Breast epithelium (tissue), 4 donors: ENCODE measurements at regions not wholly inside any gene's neighbourhood (a gene's known extent, or its start where the extent isn't known, plus 50 kb on each side); places are given as distances from the start of the nearest gene placed in this dataset.

Experiments
- DNase-seq, 2 donors: peaks; one replicate each; pipeline ENCODE4 v3.0.0-alpha.2; 2019; ENCODE audit warnings: low spot score in 2 of 2
- H3K27ac ChIP-seq, 2 donors: fragments of 200-600 bp; sonication (generic) in 1 of 2; one replicate each; pipeline ENCODE4 v1.5.1; 2016 to 2019; ENCODE audit warnings: mild to moderate bottlenecking in 1 of 2
- H3K27me3 ChIP-seq, 2 donors: fragments of 200-600 bp; sonication (generic) in 1 of 2; one replicate each; pipeline versions ENCODE4 v1.5.1 to v1.6.0; 2017 to 2019; ENCODE audit warnings: control low read depth in 1 of 2, mild to moderate bottlenecking in 1 of 2
- H3K36me3 ChIP-seq: fragments of 200-600 bp; one replicate; pipeline ENCODE4 v1.5.1; 2019
- H3K4me1 ChIP-seq, 2 donors: fragments of 200-600 bp; sonication (generic); one replicate each; pipeline ENCODE4 v1.5.1; 2016 to 2019; ENCODE audit warnings: control low read depth in 1 of 2
- H3K4me3 ChIP-seq, 3 donors: fragments of 200-600 bp; sonication (generic); 1 replicate in 2 of 3; 2 replicates in 1 of 3; pipeline ENCODE4 v1.5.1; 2016 to 2019; ENCODE audit warnings: mild to moderate bottlenecking in 3 of 3, moderate library complexity in 2 of 3
- H3K9me3 ChIP-seq, 2 donors: fragments of 200-600 bp; sonication (generic) in 1 of 2; one replicate each; pipeline ENCODE4 v1.5.1; 2016 to 2019; ENCODE audit warnings: control low read depth in 1 of 2
- POLR2A ChIP-seq: fragments of 450-650 bp; IDR thresholded peaks from one replicate; pipeline ENCODE4 v1.6.1; 2016; ENCODE audit warnings: antibody characterized with exemption, mild to moderate bottlenecking, moderate library complexity
- POLR2AphosphoS5 ChIP-seq, 3 donors: sonication (generic); formaldehyde crosslinking; IDR thresholded peaks; one replicate each; pipeline ENCODE4 v1.6.1; 2017; ENCODE audit warnings: antibody characterized with exemption in 3 of 3
- intact Hi-C: fragments of 100-400 bp; cut with DNase I; formaldehyde crosslinking; loops from one replicate; pipeline ENCODE4 v1.15.1; 2023; ENCODE audit warnings: low total_unique reads
- TF ChIP-seq, protein P1 (sequence below), 3 donors: fragments of 450-650 bp; IDR thresholded peaks; one replicate each; pipeline ENCODE4 v1.5.1; 2016 to 2017; ENCODE audit warnings: antibody characterized with exemption in 3 of 3, mild to moderate bottlenecking in 3 of 3, moderate library complexity in 3 of 3

DNA sequence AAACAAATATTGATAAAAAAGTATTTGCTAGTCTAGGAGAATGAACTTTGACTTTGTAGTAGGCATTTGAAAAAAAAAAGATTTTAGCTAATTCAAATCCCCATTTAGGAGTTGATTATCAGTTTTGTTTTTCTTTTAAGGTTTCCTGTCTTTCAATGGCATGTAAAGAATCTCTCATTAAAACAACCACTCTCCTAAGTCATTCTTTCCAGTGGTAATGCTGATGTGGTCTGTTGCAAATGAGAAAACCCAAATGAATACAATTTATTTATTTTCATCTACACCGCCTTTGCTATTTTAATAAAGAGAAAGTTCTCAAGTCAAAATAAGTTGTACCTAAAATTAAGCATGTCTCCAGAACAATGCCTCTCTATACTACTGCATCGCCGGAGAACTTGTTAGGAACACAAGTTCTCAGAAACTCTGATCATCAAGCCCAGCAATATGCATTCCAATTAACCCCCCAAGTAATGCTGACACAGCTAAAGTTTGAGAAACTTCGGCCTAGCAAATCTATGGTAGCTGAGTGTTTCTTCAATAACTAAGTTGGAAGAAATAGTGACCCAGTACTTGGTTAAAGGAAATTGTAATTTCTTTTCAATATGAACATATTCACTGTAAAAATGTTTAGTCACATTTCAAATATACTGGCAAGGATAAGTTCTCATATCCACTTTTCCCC, 255.1 kb downstream of the PTPRC start:
- Histone ChIP-seq H3K4me1 (no peaks in the 10 kb centered on the region), H3K4me3 (no peak overlapping the region), H3K27ac (no peak overlapping the region), H3K36me3 (no peaks in the 10 kb centered on the region), H3K27me3 (no peaks in the 10 kb centered on the region), H3K9me3 (no peaks in the 10 kb centered on the region)
- TF ChIP-seq, protein P1, sequence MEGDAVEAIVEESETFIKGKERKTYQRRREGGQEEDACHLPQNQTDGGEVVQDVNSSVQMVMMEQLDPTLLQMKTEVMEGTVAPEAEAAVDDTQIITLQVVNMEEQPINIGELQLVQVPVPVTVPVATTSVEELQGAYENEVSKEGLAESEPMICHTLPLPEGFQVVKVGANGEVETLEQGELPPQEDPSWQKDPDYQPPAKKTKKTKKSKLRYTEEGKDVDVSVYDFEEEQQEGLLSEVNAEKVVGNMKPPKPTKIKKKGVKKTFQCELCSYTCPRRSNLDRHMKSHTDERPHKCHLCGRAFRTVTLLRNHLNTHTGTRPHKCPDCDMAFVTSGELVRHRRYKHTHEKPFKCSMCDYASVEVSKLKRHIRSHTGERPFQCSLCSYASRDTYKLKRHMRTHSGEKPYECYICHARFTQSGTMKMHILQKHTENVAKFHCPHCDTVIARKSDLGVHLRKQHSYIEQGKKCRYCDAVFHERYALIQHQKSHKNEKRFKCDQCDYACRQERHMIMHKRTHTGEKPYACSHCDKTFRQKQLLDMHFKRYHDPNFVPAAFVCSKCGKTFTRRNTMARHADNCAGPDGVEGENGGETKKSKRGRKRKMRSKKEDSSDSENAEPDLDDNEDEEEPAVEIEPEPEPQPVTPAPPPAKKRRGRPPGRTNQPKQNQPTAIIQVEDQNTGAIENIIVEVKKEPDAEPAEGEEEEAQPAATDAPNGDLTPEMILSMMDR (IDR thresholded peaks at IDR 0.05): no peak
- TF ChIP-seq POLR2A (no peak), POLR2AphosphoS5 (IDR thresholded peaks at IDR 0.05) (no peak)
- intact Hi-C loops: no loop called here
- DNase-seq: no peak

DNA sequence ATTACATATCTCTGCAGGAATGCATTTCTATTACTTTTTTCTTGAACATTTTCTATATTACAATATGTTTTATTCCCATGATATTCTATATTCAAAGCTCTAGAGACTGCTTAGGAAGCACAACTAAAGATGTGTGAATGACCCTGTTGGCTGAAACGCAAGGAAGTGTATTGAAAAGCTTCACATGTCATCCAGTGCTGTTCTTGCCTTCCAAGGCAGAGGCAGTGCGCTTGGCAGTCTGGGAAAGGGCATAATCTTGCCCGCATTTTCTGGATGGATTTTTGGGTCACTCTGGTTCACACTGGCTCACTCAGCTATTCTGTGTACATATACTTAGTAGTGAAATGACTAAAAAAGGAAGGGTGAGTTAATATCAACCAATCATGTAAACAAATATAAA, 262.4 kb downstream of the PTPRC start:
- no peak overlapping the region for H3K4me3 ChIP-seq
- no peak for DNase-seq
- no peaks in the 10 kb centered on the region for H3K36me3 ChIP-seq
- no peaks in the 10 kb centered on the region for H3K9me3 ChIP-seq
- H3K27ac ChIP-seq: no peak overlapping the region
- no peaks in the 10 kb centered on the region for H3K4me1 ChIP-seq
- TF ChIP-seq, protein P1 (IDR thresholded peaks at IDR 0.05): no peak
- TF ChIP-seq POLR2A: no peak
- no peak for TF ChIP-seq POLR2AphosphoS5 (IDR thresholded peaks at IDR 0.05)
- no peaks in the 10 kb centered on the region for H3K27me3 ChIP-seq
- intact Hi-C loops: no loop called here

DNA sequence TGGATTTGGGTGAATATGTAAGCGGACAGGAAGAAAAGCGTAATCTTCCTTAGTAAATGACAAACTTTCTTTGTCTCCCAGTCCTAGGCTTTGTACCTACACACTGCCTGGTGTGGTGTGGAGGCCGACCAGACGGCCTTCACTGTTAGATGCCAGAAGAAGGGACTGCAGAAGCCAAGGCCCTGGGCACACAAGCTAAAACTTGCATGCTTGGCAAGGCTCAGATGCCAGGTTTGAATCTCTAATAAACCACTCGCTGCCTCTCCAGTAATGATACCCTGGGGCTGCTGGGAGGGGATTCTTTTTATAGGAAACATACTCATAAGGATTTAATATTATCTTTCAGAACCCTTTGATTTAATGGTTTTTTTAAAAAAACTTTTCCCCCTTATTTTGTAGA, 263.8 kb downstream of the PTPRC start:
- H3K27me3 ChIP-seq: no peaks in the 10 kb centered on the region
- peak in 1 of 2 donors; percentile 55 for DNase-seq
- intact Hi-C loops: no loop called here

DNA sequence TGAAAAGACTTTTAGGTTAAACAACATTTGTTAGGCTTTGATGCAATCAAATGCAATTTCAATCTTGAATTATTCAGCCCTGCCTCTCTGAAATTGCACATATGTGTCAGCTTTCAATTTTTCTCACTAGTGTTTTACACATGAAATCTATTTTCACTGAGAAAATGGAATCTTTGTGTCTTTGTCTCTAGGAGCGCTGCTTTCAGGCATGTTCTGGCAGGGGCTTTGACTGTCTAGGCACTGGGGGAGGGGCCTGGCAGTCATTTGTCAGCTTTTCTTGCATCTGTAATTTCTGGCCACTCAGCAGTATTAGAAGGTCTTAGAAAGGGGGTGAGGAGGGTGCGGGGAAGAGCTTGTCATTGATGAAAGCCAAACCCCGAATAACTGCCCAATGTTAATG, 264.4 kb downstream of the PTPRC start:
- no peaks in the 10 kb centered on the region for H3K4me1 ChIP-seq
- H3K4me3 ChIP-seq: peak overlapping the region in 2 of 3 donors; percentile 2 to 29
- TF ChIP-seq, protein P1 (IDR thresholded peaks at IDR 0.05): no peak
- H3K36me3 ChIP-seq: no peaks in the 10 kb centered on the region
- peak overlapping the region in 1 of 2 donors; percentile 5 for H3K27ac ChIP-seq
- no peaks in the 10 kb centered on the region for H3K27me3 ChIP-seq
- intact Hi-C loops: no loop called here
- no peaks in the 10 kb centered on the region for H3K9me3 ChIP-seq
- no peak for DNase-seq

More for the DNA sequence above, 263.8 kb downstream of the PTPRC start:
- TF ChIP-seq POLR2A (no peak), POLR2AphosphoS5 (IDR thresholded peaks at IDR 0.05) (peak in 1 of 3 donors; percentile 29)
- peak overlapping the region in 1 of 3 donors; percentile 2 for H3K4me3 ChIP-seq
- H3K4me1 ChIP-seq: no peaks in the 10 kb centered on the region
- no peak overlapping the region for H3K27ac ChIP-seq
- H3K36me3 ChIP-seq: no peaks in the 10 kb centered on the region
- no peaks in the 10 kb centered on the region for H3K9me3 ChIP-seq

DNA sequence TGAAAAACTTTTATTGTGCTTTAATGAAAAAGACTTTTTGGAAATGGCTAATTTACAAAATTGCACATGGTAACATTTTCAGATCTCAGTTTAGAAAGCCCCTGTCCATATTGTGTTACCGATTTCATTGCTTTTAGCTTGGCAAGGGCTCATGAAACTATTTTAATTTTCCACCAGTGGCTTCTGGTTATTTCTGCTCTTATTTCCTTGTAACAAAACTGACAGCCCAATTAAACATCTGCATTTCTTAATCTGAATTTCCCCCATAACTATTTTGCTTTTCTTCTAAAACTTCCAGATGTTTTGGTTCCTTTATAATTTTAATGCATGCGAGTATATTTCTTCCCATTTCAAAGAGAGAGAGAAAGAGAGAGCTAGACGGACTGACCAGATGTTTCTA, 264.8 kb downstream of the PTPRC start:
- Histone ChIP-seq H3K4me3 (no peak overlapping the region), H3K4me1 (no peaks in the 10 kb centered on the region), H3K9me3 (no peaks in the 10 kb centered on the region), H3K36me3 (no peaks in the 10 kb centered on the region), H3K27me3 (no peaks in the 10 kb centered on the region), H3K27ac (peak overlapping the region in 1 of 2 donors; percentile 5)
- TF ChIP-seq POLR2A (no peak), POLR2AphosphoS5 (IDR thresholded peaks at IDR 0.05) (no peak)
- TF ChIP-seq, protein P1 (IDR thresholded peaks at IDR 0.05): no peak
- intact Hi-C loops: no loop called here
- DNase-seq: no peak
